Activated CD4-positive, alpha-beta T cell treated with anti-CD3 and anti-CD28 coated beads, Interleukin-2, amount 10 ng/mL, durations not matched to agents 7 days and 5 days (primary cell): ENCODE measurements at regions not wholly inside any gene's neighbourhood (a gene's known extent, or its start where the extent isn't known, plus 50 kb on each side); places are given as distances from the start of the nearest gene placed in this dataset.

Experiments
- CTCF ChIA-PET: fragments of 350-600 bp; sonication (Branson Sonifier 250); formaldehyde crosslinking; loops from one replicate; lab custom pipeline; 2021; ENCODE audit warnings: antibody characterized with exemption; lab: Charles Lee
- POLR2A ChIA-PET: fragments of 350-600 bp; sonication (Branson Sonifier 250); formaldehyde crosslinking; loops from one replicate; lab custom pipeline; 2021; ENCODE audit warnings: antibody characterized with exemption; lab: Charles Lee
- DNase-seq: peaks from one replicate; pipeline ENCODE4 v3.0.0-alpha.2; 2020
- H3K27ac Mint-ChIP-seq: one replicate; pipeline ENCODE4 v1.8.0; 2021; ENCODE audit warnings: mild to moderate bottlenecking, moderate library complexity, mixed read lengths
- H3K27me3 Mint-ChIP-seq: one replicate; pipeline ENCODE4 v1.8.0; 2021; ENCODE audit warnings: mixed read lengths
- H3K36me3 Mint-ChIP-seq: one replicate; pipeline ENCODE4 v1.8.0; 2021; ENCODE audit warnings: low read depth, mixed read lengths
- H3K4me1 Mint-ChIP-seq: one replicate; pipeline ENCODE4 v1.8.0; 2021; ENCODE audit warnings: mixed read lengths
- H3K4me3 Mint-ChIP-seq: one replicate; pipeline ENCODE4 v1.8.0; 2021; ENCODE audit warnings: mild to moderate bottlenecking, moderate library complexity, mixed read lengths
- H3K9me3 Mint-ChIP-seq: one replicate; pipeline ENCODE4 v1.8.0; 2021; ENCODE audit warnings: mixed read lengths

GRCh38 chr20:39132511-39132910 is 170.4 kb downstream of the DHX35 start:
- Mint-ChIP-seq H3K27me3 (no peaks in the 10 kb centered on the region), H3K4me1 (no peaks in the 10 kb centered on the region), H3K9me3 (no peaks in the 10 kb centered on the region), H3K36me3 (no peaks in the 10 kb centered on the region), H3K27ac (no peak overlapping the region), H3K4me3 (no peak overlapping the region)
- ChIA-PET CTCF (no interaction called here), POLR2A (no interaction called here)
- no peak for DNase-seq

GRCh38 chr20:39132093-39132492 is 169.9 kb downstream of the DHX35 start:
- ChIA-PET CTCF (no interaction called here), POLR2A (no interaction called here)
- Mint-ChIP-seq H3K27me3 (no peaks in the 10 kb centered on the region), H3K36me3 (no peaks in the 10 kb centered on the region), H3K27ac (no peak overlapping the region), H3K4me3 (no peak overlapping the region), H3K9me3 (no peaks in the 10 kb centered on the region), H3K4me1 (no peaks in the 10 kb centered on the region)
- DNase-seq: no peak

GRCh38 chr20:39130627-39131026 is 168.5 kb downstream of the DHX35 start:
- ChIA-PET CTCF (no interaction called here), POLR2A (no interaction called here)
- no peak overlapping the region for H3K27ac Mint-ChIP-seq
- no peaks in the 10 kb centered on the region for H3K36me3 Mint-ChIP-seq
- no peak overlapping the region for H3K4me3 Mint-ChIP-seq
- H3K27me3 Mint-ChIP-seq: no peaks in the 10 kb centered on the region
- H3K9me3 Mint-ChIP-seq: no peaks in the 10 kb centered on the region
- no peaks in the 10 kb centered on the region for H3K4me1 Mint-ChIP-seq
- DNase-seq: no peak

- no peaks in the 10 kb centered on the region for H3K9me3 Mint-ChIP-seq
- no peaks in the 10 kb centered on the region for H3K36me3 Mint-ChIP-seq
- DNase-seq: no peak
- H3K4me3 Mint-ChIP-seq: no peak overlapping the region
- ChIA-PET POLR2A (no interaction called here), CTCF (interaction anchor here (1.5 kb wide), 1 partner anchor 9 kb away, joined by 5 read pairs; no protein-coding TSS in a partner anchor)
- H3K27ac Mint-ChIP-seq: no peak overlapping the region
- H3K27me3 Mint-ChIP-seq: no peaks in the 10 kb centered on the region
- H3K4me1 Mint-ChIP-seq: no peaks in the 10 kb centered on the region
Observed at GRCh38 chr20:39129523-39129922, 167.4 kb downstream of the DHX35 start.

- Mint-ChIP-seq H3K36me3 (no peaks in the 10 kb centered on the region), H3K9me3 (no peaks in the 10 kb centered on the region), H3K4me1 (no peaks in the 10 kb centered on the region), H3K27me3 (peaks cover 3% of the 10 kb centered on the region), H3K27ac (no peak overlapping the region), H3K4me3 (no peak overlapping the region)
- POLR2A ChIA-PET: no interaction called here
- DNase-seq: no peak
- CTCF ChIA-PET: no interaction called here
Observed at GRCh38 chr20:39124064-39124463, 161.9 kb downstream of the DHX35 start.

- Mint-ChIP-seq H3K27me3 (peaks cover 3% of the 10 kb centered on the region), H3K9me3 (no peaks in the 10 kb centered on the region), H3K27ac (no peak overlapping the region), H3K4me3 (no peak overlapping the region), H3K4me1 (no peaks in the 10 kb centered on the region), H3K36me3 (no peaks in the 10 kb centered on the region)
- CTCF ChIA-PET: no interaction called here
- DNase-seq: no peak
- POLR2A ChIA-PET: no interaction called here
Observed at GRCh38 chr20:39123185-39123557, 161.0 kb downstream of the DHX35 start.

- Mint-ChIP-seq H3K4me3 (no peak overlapping the region), H3K9me3 (no peaks in the 10 kb centered on the region), H3K4me1 (no peaks in the 10 kb centered on the region), H3K27me3 (peaks cover 16% of the 10 kb centered on the region), H3K27ac (no peak overlapping the region), H3K36me3 (no peaks in the 10 kb centered on the region)
- DNase-seq: no peak
- CTCF ChIA-PET: no interaction called here
- POLR2A ChIA-PET: no interaction called here
Observed at GRCh38 chr20:39117491-39117890, 155.3 kb downstream of the DHX35 start.

GRCh38 chr20:39116020-39116419 is 153.9 kb downstream of the DHX35 start:
- Mint-ChIP-seq H3K9me3 (no peaks in the 10 kb centered on the region), H3K4me3 (no peak overlapping the region), H3K27me3 (peaks cover 22% of the 10 kb centered on the region), H3K27ac (no peak overlapping the region), H3K36me3 (no peaks in the 10 kb centered on the region), H3K4me1 (no peaks in the 10 kb centered on the region)
- no peak for DNase-seq
- ChIA-PET CTCF (no interaction called here), POLR2A (no interaction called here)

GRCh38 chr20:39112178-39112743 is 150.1 kb downstream of the DHX35 start:
- Mint-ChIP-seq H3K4me3 (no peak overlapping the region), H3K9me3 (no peaks in the 10 kb centered on the region), H3K4me1 (no peaks in the 10 kb centered on the region), H3K27me3 (peaks cover 26% of the 10 kb centered on the region), H3K27ac (no peak overlapping the region), H3K36me3 (no peaks in the 10 kb centered on the region)
- CTCF ChIA-PET: no interaction called here
- POLR2A ChIA-PET: no interaction called here
- DNase-seq: peak; percentile 10

GRCh38 chr20:39111359-39112177 is 149.4 kb downstream of the DHX35 start:
- Mint-ChIP-seq H3K27me3 (peaks cover 24% of the 10 kb centered on the region), H3K9me3 (no peaks in the 10 kb centered on the region), H3K27ac (no peak overlapping the region), H3K4me1 (no peaks in the 10 kb centered on the region), H3K36me3 (no peaks in the 10 kb centered on the region), H3K4me3 (no peak overlapping the region)
- ChIA-PET CTCF (no interaction called here), POLR2A (no interaction called here)
- DNase-seq: no peak

GRCh38 chr20:39110819-39111136 is 148.6 kb downstream of the DHX35 start:
- no peak overlapping the region for H3K27ac Mint-ChIP-seq
- H3K36me3 Mint-ChIP-seq: no peaks in the 10 kb centered on the region
- H3K4me3 Mint-ChIP-seq: no peak overlapping the region
- no peak for DNase-seq
- ChIA-PET POLR2A (no interaction called here), CTCF (no interaction called here)
- no peaks in the 10 kb centered on the region for H3K9me3 Mint-ChIP-seq
- peaks cover 23% of the 10 kb centered on the region for H3K27me3 Mint-ChIP-seq
- H3K4me1 Mint-ChIP-seq: no peaks in the 10 kb centered on the region

- ChIA-PET CTCF (interaction anchor here (1.3 kb wide), 1 partner anchor 54 kb away, joined by 3 read pairs; no protein-coding TSS in a partner anchor), POLR2A (no interaction called here)
- DNase-seq: no peak
- H3K27me3 Mint-ChIP-seq: peaks cover 20% of the 10 kb centered on the region
- no peaks in the 10 kb centered on the region for H3K36me3 Mint-ChIP-seq
- H3K27ac Mint-ChIP-seq: no peak overlapping the region
- H3K9me3 Mint-ChIP-seq: no peaks in the 10 kb centered on the region
- no peak overlapping the region for H3K4me3 Mint-ChIP-seq
- no peaks in the 10 kb centered on the region for H3K4me1 Mint-ChIP-seq
Observed at GRCh38 chr20:39109933-39110818, 148.0 kb downstream of the DHX35 start.

GRCh38 chr20:39108746-39109145 is 146.6 kb downstream of the DHX35 start:
- H3K9me3 Mint-ChIP-seq: no peaks in the 10 kb centered on the region
- ChIA-PET CTCF (interaction anchor here (1.3 kb wide), 1 partner anchor 52 kb away, joined by 3 read pairs; no protein-coding TSS in a partner anchor), POLR2A (no interaction called here)
- no peak overlapping the region for H3K4me3 Mint-ChIP-seq
- H3K4me1 Mint-ChIP-seq: no peaks in the 10 kb centered on the region
- no peaks in the 10 kb centered on the region for H3K36me3 Mint-ChIP-seq
- H3K27ac Mint-ChIP-seq: no peak overlapping the region
- DNase-seq: no peak
- H3K27me3 Mint-ChIP-seq: peaks cover 17% of the 10 kb centered on the region
